Keratinocyte (primary cell): ENCODE measurements at regions not wholly inside any gene's neighbourhood (a gene's known extent, or its start where the extent isn't known, plus 50 kb on each side); places are given as distances from the start of the nearest gene placed in this dataset.
"Not testable (repeated sequence)": the region's sequence is repeated elsewhere in the genome, so short reads cannot be mapped to it uniquely, and the experiment has no call there.

Experiments used
- DNase-seq: peaks from one replicate; pipeline ENCODE4 v3.0.0-alpha.2; 2011; ENCODE audit warnings: low read depth, missing footprints, low spot score
- FAIRE-seq: peaks from 2 replicates; lab custom pipeline; 2011; peaks lifted over from hg19 to GRCh38; lab: Jason Lieb, UNC
- H2AFZ ChIP-seq: 2 replicates; pipeline ENCODE4 v1.6.0; 2012; ENCODE audit warnings: low read length, control low read depth, inconsistent platforms; ENCODE audit not compliant: control insufficient read depth
- H3K27ac ChIP-seq: 2 replicates; pipeline ENCODE4 v1.5.1; 2011; ENCODE audit warnings: low read length; ENCODE audit not compliant: control insufficient read depth, insufficient read depth
- H3K27me3 ChIP-seq: 3 replicates; pipeline ENCODE4 v1.6.0; 2011; ENCODE audit warnings: low read length; ENCODE audit not compliant: control insufficient read depth, insufficient read depth; ENCODE audit errors: extremely low read depth
- H3K36me3 ChIP-seq, 2 experiments: 2 replicates in 1 of 2; 3 replicates in 1 of 2; pipeline ENCODE4 v1.5.1; 2011; ENCODE audit warnings: low read length in 2 of 2, mild to moderate bottlenecking in 1 of 2; ENCODE audit not compliant: control insufficient read depth in 2 of 2, insufficient read depth in 2 of 2; ENCODE audit errors: extremely low read depth in 1 of 2
- H3K4me1 ChIP-seq: 3 replicates; pipeline ENCODE4 v1.5.1; 2011; ENCODE audit warnings: low read length; ENCODE audit not compliant: control insufficient read depth, insufficient read depth; ENCODE audit errors: extremely low read depth
- H3K4me2 ChIP-seq: 3 replicates; pipeline ENCODE4 v1.6.0; 2011; ENCODE audit warnings: low read depth, low read length; ENCODE audit not compliant: control insufficient read depth, insufficient read depth; ENCODE audit errors: extremely low read depth
- H3K4me3 ChIP-seq, 3 experiments: fragments of 200-600 bp in 1 of 3; sonication (generic) in 1 of 3; 2 replicates in 2 of 3; 3 replicates in 1 of 3; pipeline ENCODE4 v1.5.1; 2011 to 2016; ENCODE audit warnings: low read length in 3 of 3, mild to moderate bottlenecking in 3 of 3, control low read depth in 2 of 3, inconsistent platforms in 1 of 3, low read depth in 1 of 3, mixed read lengths in 1 of 3, mixed run types in 1 of 3, moderate library complexity in 1 of 3; ENCODE audit not compliant: control insufficient read depth in 2 of 3, insufficient read depth in 2 of 3; ENCODE audit errors: extremely low read depth in 1 of 3
- H3K79me2 ChIP-seq: 2 replicates; pipeline ENCODE4 v1.6.0; 2012; ENCODE audit warnings: low read length; ENCODE audit not compliant: control insufficient read depth, insufficient read depth
- H3K9ac ChIP-seq: 3 replicates; pipeline ENCODE4 v1.6.0; 2011; ENCODE audit warnings: low read length; ENCODE audit not compliant: control insufficient read depth, insufficient read depth; ENCODE audit errors: extremely low read depth
- H3K9me1 ChIP-seq: 3 replicates; pipeline ENCODE4 v1.6.0; 2011; ENCODE audit warnings: low read length; ENCODE audit not compliant: control insufficient read depth, insufficient read depth; ENCODE audit errors: extremely low read depth
- H3K9me3 ChIP-seq: 2 replicates; pipeline ENCODE4 v1.5.1; 2012; ENCODE audit warnings: low read depth, low read length; ENCODE audit not compliant: control insufficient read depth
- H4K20me1 ChIP-seq: 3 replicates; pipeline ENCODE4 v1.6.0; 2011; ENCODE audit warnings: low read length; ENCODE audit not compliant: control insufficient read depth, insufficient read depth; ENCODE audit errors: extremely low read depth
- CTCF ChIP-seq, 3 experiments: IDR thresholded peaks in 1 of 3; conservative IDR thresholded peaks in 1 of 3; optimal IDR thresholded peaks in 1 of 3; 2 replicates in 2 of 3; 3 replicates in 1 of 3; pipeline versions ENCODE3 to v1.5.1; 2011; ENCODE audit warnings: low read length in 3 of 3, mild to moderate bottlenecking in 3 of 3, moderate library complexity in 2 of 3, control low read depth in 1 of 3, inconsistent platforms in 1 of 3; ENCODE audit not compliant: insufficient read depth in 2 of 3; ENCODE audit errors: extremely low read depth in 1 of 3
- EZH2 ChIP-seq: IDR thresholded peaks from one replicate; pipeline ENCODE4 v1.6.1; 2012; ENCODE audit warnings: inconsistent platforms, mild to moderate bottlenecking, low read length, moderate library complexity
- dilution Hi-C: fragments of 300-500 bp; cut with MboI; formaldehyde crosslinking; loops from one replicate; pipeline ENCODE4 v1.7.0; 2020; ENCODE audit warnings: low sequenced_read_pairs; ENCODE audit not compliant: extremely low pct_ligation_motif_present

- DNase-seq, H4K20me1 ChIP-seq, H3K9ac ChIP-seq, H3K4me1 ChIP-seq, FAIRE-seq, H3K27ac ChIP-seq, H3K79me2 ChIP-seq, H3K4me3 ChIP-seq, H2AFZ ChIP-seq, H3K36me3 ChIP-seq, H3K9me1 ChIP-seq, H3K4me2 ChIP-seq, H3K27me3 ChIP-seq, H3K9me3 ChIP-seq, dilution Hi-C loops: not testable (repeated sequence)
These were observed 90.9 kb downstream of the GGTLC2 start for GRCh38 chr22:22735276-22735675.

GRCh38 chr22:22735695-22736611 is 91.5 kb downstream of the GGTLC2 start:
- Histone ChIP-seq H3K27ac (no peak overlapping the region), H2AFZ (no peak overlapping the region), H3K4me3 (no peak overlapping the region), H3K4me2 (no peak overlapping the region), H4K20me1 (no peaks in the 10 kb centered on the region), H3K9me1 (no peaks in the 10 kb centered on the region), H3K9ac (no peak overlapping the region), H3K4me1 (no peaks in the 10 kb centered on the region), H3K79me2 (no peaks in the 10 kb centered on the region), H3K36me3 (no peaks in the 10 kb centered on the region), H3K9me3 (no peaks in the 10 kb centered on the region), H3K27me3 (no peaks in the 10 kb centered on the region)
- DNase-seq (no peak), FAIRE-seq (no peak)
- dilution Hi-C loops: no loop called here
- TF ChIP-seq CTCF (optimal IDR thresholded peaks at IDR 0.05 in 1 of 3, IDR thresholded peaks at IDR 0.05 in 1 of 3, conservative IDR thresholded peaks at IDR 0.05 in 1 of 3; ENCODE audit: extremely low read depth in 1 of 3, insufficient read depth in 2 of 3, low read length in 3 of 3) (no peak), EZH2 (no peak)
